ENCODE measurements at regions not wholly inside any gene's neighbourhood (a gene's known extent, or its start where the extent isn't known, plus 50 kb on each side); places are given as distances from the start of the nearest gene placed in this dataset.
"Not testable (repeated sequence)": the region's sequence is repeated elsewhere in the genome, so short reads cannot be mapped to it uniquely, and the experiment has no call there.

- no peaks in the 10 kb centered on the region for H3F3A ChIP-seq (ENCODE audit: insufficient read depth, low read length)
- H2AFZ ChIP-seq (ENCODE audit: low read length): no peak overlapping the region
- TF ChIP-seq EZH2 (IDR thresholded peaks at IDR 0.05; ENCODE audit: borderline replicate concordance, low read length) (no peak), CTCF (IDR thresholded peaks at IDR 0.05; ENCODE audit: low read length) (no peak)
- H3K36me3 ChIP-seq (ENCODE audit: insufficient read depth, low read length): no peaks in the 10 kb centered on the region
- H3K9me3 ChIP-seq (ENCODE audit: low read length): no peaks in the 10 kb centered on the region
- no peak overlapping the region for H3K4me3 ChIP-seq (ENCODE audit: low read depth, low read length, poor library complexity, severe bottlenecking)
- no peaks in the 10 kb centered on the region for H4K20me1 ChIP-seq (ENCODE audit: insufficient read depth, low read length)
- no peaks in the 10 kb centered on the region for H3K27me3 ChIP-seq (ENCODE audit: insufficient read depth, low read length)
- H3K9ac ChIP-seq (ENCODE audit: low read length): no peak overlapping the region
- H3K4me1 ChIP-seq (ENCODE audit: insufficient read depth, low read length, severe bottlenecking): no peaks in the 10 kb centered on the region
- no peak overlapping the region for H3K27ac ChIP-seq (ENCODE audit: low read depth, low read length, poor library complexity, severe bottlenecking)
- H3K9me2 ChIP-seq (ENCODE audit: low read depth, low read length): no peaks in the 10 kb centered on the region
- no peaks in the 10 kb centered on the region for H3K79me2 ChIP-seq (ENCODE audit: insufficient read depth, low read length)
- H3K4me2 ChIP-seq (ENCODE audit: low read length): no peak overlapping the region
Observed at GRCh38 chr4:33966808-33967207, 2277.5 kb downstream of the ARAP2 start.

- no peaks in the 10 kb centered on the region for H3K36me3 ChIP-seq (ENCODE audit: insufficient read depth, low read length)
- no peaks in the 10 kb centered on the region for H3K4me1 ChIP-seq (ENCODE audit: insufficient read depth, low read length, severe bottlenecking)
- no peak overlapping the region for H3K27ac ChIP-seq (ENCODE audit: low read depth, low read length, poor library complexity, severe bottlenecking)
- no peak overlapping the region for H3K9ac ChIP-seq (ENCODE audit: low read length)
- H2AFZ ChIP-seq (ENCODE audit: low read length): no peak overlapping the region
- no peaks in the 10 kb centered on the region for H4K20me1 ChIP-seq (ENCODE audit: insufficient read depth, low read length)
- H3K9me2 ChIP-seq (ENCODE audit: low read depth, low read length): no peaks in the 10 kb centered on the region
- TF ChIP-seq EZH2 (IDR thresholded peaks at IDR 0.05; ENCODE audit: borderline replicate concordance, low read length) (no peak), CTCF (IDR thresholded peaks at IDR 0.05; ENCODE audit: low read length) (no peak)
- no peak overlapping the region for H3K4me2 ChIP-seq (ENCODE audit: low read length)
- no peak overlapping the region for H3K4me3 ChIP-seq (ENCODE audit: low read depth, low read length, poor library complexity, severe bottlenecking)
- H3F3A ChIP-seq (ENCODE audit: insufficient read depth, low read length): no peaks in the 10 kb centered on the region
- H3K79me2 ChIP-seq (ENCODE audit: insufficient read depth, low read length): no peaks in the 10 kb centered on the region
- no peaks in the 10 kb centered on the region for H3K9me3 ChIP-seq (ENCODE audit: low read length)
- no peaks in the 10 kb centered on the region for H3K27me3 ChIP-seq (ENCODE audit: insufficient read depth, low read length)
Observed at GRCh38 chr4:33974270-33974669, 2270.0 kb downstream of the ARAP2 start.

- Histone ChIP-seq H3K4me3 (ENCODE audit: low read depth, low read length, poor library complexity, severe bottlenecking) (no peak overlapping the region), H3K4me2 (ENCODE audit: low read length) (no peak overlapping the region), H3K79me2 (ENCODE audit: insufficient read depth, low read length) (no peaks in the 10 kb centered on the region), H2AFZ (ENCODE audit: low read length) (no peak overlapping the region), H3K27ac (ENCODE audit: low read depth, low read length, poor library complexity, severe bottlenecking) (no peak overlapping the region), H3K4me1 (ENCODE audit: insufficient read depth, low read length, severe bottlenecking) (no peaks in the 10 kb centered on the region), H3F3A (ENCODE audit: insufficient read depth, low read length) (no peaks in the 10 kb centered on the region), H3K36me3 (ENCODE audit: insufficient read depth, low read length) (no peaks in the 10 kb centered on the region), H3K9me3 (ENCODE audit: low read length) (no peaks in the 10 kb centered on the region), H3K27me3 (ENCODE audit: insufficient read depth, low read length) (no peaks in the 10 kb centered on the region), H3K9me2 (ENCODE audit: low read depth, low read length) (no peaks in the 10 kb centered on the region), H3K9ac (ENCODE audit: low read length) (no peak overlapping the region), H4K20me1 (ENCODE audit: insufficient read depth, low read length) (no peaks in the 10 kb centered on the region)
- TF ChIP-seq EZH2 (IDR thresholded peaks at IDR 0.05; ENCODE audit: borderline replicate concordance, low read length) (no peak), CTCF (IDR thresholded peaks at IDR 0.05; ENCODE audit: low read length) (no peak)
Observed at GRCh38 chr4:33975995-33976394, 2268.3 kb downstream of the ARAP2 start.

- H2AFZ ChIP-seq (ENCODE audit: low read length): not testable (repeated sequence)
Observed at GRCh38 chr4:33979781-33980180, 2264.5 kb downstream of the ARAP2 start.

More at GRCh38 chr4:33979781-33980180, 2264.5 kb downstream of the ARAP2 start:
- H3K4me3 ChIP-seq (ENCODE audit: low read depth, low read length, poor library complexity, severe bottlenecking); H3K79me2 ChIP-seq (ENCODE audit: insufficient read depth, low read length); H3K4me1 ChIP-seq (ENCODE audit: insufficient read depth, low read length, severe bottlenecking); H3K36me3 ChIP-seq (ENCODE audit: insufficient read depth, low read length); H3K9ac ChIP-seq (ENCODE audit: low read length); H3K27ac ChIP-seq (ENCODE audit: low read depth, low read length, poor library complexity, severe bottlenecking); H3K9me3 ChIP-seq (ENCODE audit: low read length); H3K4me2 ChIP-seq (ENCODE audit: low read length); H3K27me3 ChIP-seq (ENCODE audit: insufficient read depth, low read length); H3F3A ChIP-seq (ENCODE audit: insufficient read depth, low read length); H3K9me2 ChIP-seq (ENCODE audit: low read depth, low read length); H4K20me1 ChIP-seq (ENCODE audit: insufficient read depth, low read length): not testable (repeated sequence)

All from OCI-LY1 (cell line).